ENCODE measurements at regions not wholly inside any gene's neighbourhood (a gene's known extent, or its start where the extent isn't known, plus 50 kb on each side); places are given as distances from the start of the nearest gene placed in this dataset.
"Not testable (repeated sequence)": the region's sequence is repeated elsewhere in the genome, so short reads cannot be mapped to it uniquely, and the experiment has no call there.

DNA sequence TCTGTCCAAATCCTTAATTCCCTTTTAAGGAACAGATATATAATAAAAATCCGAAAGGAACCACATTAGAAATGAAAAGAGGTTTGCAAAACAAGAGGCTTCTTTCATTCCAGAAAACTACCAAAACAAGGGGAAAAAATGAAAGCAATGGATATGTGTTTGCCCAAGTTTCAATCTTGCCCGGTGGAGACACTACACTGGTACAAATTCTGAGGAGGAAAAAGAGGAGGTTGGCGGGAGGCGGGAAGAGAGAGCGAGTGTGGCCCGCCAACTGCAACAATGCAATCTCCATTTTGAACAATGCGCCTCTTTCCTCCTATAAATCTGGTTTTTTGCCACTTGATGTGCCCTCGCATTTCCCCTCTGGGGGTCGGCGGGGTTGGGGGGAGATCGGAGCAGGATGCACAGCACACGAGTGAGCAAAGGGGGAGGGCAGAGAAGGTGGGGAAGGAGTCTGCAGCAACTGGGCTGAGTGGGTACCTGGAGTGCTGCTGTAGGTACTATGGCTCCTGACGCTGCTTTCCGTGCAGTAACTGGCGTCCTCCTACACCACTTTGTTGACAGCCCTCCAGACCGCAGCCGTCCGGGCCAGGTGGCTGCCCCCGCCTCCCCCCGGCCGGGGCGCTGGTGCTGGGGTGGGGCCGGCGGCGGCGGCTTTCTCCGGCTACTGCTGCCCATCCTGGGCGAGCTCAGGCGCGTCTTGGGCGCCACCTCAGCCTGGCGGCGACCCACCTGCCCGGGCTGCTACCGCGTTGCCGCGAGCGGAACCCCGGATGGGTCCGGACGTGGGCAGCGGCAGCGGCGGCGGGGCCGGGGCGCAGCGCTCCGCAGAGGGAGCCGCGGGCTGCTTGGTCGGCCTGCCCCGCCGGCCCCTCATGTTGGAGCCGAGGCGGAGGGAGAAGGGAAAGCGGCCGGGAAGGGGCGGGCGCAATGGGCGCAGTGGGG, 93.8 kb upstream of the PLEKHM1 start:
- Histone ChIP-seq H3K4me3 (replicated peaks; ENCODE audit: low read depth, low read length) (peak overlapping the region; percentile 99), H3K27me3 (replicated peaks; ENCODE audit: control insufficient read depth, insufficient read depth, low read length) (no peaks in the 10 kb centered on the region), H3K36me3 (ENCODE audit: control insufficient read depth, insufficient read depth, low read length) (peaks cover 2% of the 10 kb centered on the region; the same call in 1 of the 2 replicates)
- DNase-seq (ENCODE audit: extremely low read depth, insufficient read length): peak; percentile 89
- TF ChIP-seq, protein P1, sequence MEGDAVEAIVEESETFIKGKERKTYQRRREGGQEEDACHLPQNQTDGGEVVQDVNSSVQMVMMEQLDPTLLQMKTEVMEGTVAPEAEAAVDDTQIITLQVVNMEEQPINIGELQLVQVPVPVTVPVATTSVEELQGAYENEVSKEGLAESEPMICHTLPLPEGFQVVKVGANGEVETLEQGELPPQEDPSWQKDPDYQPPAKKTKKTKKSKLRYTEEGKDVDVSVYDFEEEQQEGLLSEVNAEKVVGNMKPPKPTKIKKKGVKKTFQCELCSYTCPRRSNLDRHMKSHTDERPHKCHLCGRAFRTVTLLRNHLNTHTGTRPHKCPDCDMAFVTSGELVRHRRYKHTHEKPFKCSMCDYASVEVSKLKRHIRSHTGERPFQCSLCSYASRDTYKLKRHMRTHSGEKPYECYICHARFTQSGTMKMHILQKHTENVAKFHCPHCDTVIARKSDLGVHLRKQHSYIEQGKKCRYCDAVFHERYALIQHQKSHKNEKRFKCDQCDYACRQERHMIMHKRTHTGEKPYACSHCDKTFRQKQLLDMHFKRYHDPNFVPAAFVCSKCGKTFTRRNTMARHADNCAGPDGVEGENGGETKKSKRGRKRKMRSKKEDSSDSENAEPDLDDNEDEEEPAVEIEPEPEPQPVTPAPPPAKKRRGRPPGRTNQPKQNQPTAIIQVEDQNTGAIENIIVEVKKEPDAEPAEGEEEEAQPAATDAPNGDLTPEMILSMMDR (IDR thresholded peaks at IDR 0.05; ENCODE audit: insufficient read depth, low read length, poor library complexity, severe bottlenecking): no peak

DNA sequence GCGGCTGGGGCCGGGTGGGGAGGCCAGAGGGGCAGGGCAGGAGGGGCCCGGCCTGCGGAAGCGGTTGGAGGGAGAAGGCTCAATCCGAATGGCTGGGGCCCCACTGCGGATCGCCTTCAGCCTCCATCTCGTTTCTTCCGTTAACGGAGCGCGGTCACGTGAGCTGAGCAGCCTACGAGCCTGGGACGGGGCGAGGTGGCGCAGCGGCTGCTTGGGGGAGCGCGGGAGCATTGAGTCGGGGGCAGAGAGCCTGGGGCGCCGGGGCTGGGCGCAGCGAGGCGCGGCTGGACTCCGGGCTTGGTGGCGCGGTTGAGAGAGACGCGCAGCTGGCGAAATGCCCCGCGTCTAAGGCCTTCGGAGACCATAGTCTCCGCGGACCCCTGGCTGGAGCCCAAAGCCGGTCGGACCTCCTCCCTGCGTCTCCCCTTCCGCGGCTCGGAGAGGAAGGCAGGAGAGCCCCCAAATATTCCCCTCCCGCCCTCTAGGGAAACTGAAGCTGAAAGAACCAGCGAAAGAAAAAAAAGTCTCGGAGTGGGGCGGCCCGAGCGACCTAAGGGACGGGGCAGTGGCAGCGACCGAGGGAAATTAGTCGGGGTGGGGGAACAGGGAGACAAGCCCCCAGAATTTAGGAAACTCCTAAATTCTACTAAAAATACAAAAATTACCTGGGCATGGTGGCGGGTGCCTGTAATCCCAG, 94.7 kb upstream of the PLEKHM1 start:
- H3K36me3 ChIP-seq (ENCODE audit: control insufficient read depth, insufficient read depth, low read length); H3K27me3 ChIP-seq (replicated peaks; ENCODE audit: control insufficient read depth, insufficient read depth, low read length): not testable (repeated sequence)
- TF ChIP-seq, protein P1 (IDR thresholded peaks at IDR 0.05; ENCODE audit: insufficient read depth, low read length, poor library complexity, severe bottlenecking): peak; percentile 34
- DNase-seq (ENCODE audit: extremely low read depth, insufficient read length): peak; percentile 90
- peak overlapping the region; percentile 99 for H3K4me3 ChIP-seq (replicated peaks; ENCODE audit: low read depth, low read length)

DNA sequence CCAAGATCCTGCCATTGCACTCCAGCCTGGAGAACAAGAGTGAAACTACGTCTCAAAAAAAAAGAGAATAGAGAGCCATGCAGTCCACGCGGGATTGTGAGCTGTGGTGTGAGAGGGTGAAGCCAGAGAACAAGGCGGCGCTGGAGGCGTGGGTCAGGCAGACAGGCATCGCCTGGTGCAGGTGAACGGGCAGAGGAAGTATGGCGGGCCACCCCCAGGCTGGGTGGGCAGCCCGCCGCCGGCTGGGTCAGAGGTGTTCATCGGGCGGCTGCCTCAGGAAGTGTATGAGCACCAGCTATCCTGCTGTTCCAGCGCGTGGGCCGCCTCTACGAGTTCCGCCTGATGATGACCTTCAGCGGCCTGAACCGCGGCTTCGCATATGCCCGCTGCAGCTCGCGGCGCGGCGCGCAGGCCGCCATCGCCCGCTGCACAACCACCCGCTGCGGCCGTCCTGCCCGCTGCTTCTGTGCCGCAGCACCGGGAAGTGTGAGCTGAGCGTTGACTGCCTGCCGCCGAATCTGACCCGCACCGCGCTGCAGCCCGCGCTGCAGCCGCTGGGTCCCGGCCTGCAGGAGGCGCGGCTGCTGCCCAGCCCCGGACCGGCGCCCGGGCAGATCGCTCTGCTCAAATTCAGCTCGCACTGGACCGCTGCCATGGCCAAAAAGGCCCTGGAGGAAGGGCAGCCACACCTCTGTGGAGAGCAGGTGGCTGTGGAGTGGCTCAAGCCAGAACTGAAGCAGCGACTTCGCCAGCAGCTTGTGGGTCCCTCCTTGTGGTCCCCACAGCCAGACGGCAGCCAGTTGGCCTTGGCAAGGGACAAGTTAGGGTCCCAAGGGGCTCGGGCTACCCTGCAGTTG, 95.5 kb upstream of the PLEKHM1 start:
- not testable (repeated sequence) for H3K36me3 ChIP-seq (ENCODE audit: control insufficient read depth, insufficient read depth, low read length); H3K27me3 ChIP-seq (replicated peaks; ENCODE audit: control insufficient read depth, insufficient read depth, low read length)
- H3K4me3 ChIP-seq (replicated peaks; ENCODE audit: low read depth, low read length): peak overlapping the region; percentile 99
- DNase-seq (ENCODE audit: extremely low read depth, insufficient read length): peak; percentile 62

DNA sequence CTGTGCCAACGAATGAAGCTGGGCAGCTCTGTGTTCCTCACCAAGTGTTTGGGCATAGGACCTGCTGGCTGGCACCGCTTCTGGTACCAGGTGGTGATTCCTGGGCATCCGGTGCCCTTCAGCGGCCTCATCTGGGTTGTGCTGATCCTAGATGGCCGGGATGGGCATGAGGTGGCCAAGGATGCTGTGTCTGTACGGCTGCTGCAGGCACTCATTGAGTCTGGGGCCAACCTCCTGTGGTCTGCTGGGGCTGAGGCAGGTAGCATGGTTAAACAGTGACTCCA, 96.1 kb upstream of the PLEKHM1 start:
- not testable (repeated sequence) for H3K36me3 ChIP-seq (ENCODE audit: control insufficient read depth, insufficient read depth, low read length); H3K27me3 ChIP-seq (replicated peaks; ENCODE audit: control insufficient read depth, insufficient read depth, low read length); DNase-seq (ENCODE audit: extremely low read depth, insufficient read length)
- H3K4me3 ChIP-seq (replicated peaks; ENCODE audit: low read depth, low read length): peak overlapping the region; percentile 47

DNA sequence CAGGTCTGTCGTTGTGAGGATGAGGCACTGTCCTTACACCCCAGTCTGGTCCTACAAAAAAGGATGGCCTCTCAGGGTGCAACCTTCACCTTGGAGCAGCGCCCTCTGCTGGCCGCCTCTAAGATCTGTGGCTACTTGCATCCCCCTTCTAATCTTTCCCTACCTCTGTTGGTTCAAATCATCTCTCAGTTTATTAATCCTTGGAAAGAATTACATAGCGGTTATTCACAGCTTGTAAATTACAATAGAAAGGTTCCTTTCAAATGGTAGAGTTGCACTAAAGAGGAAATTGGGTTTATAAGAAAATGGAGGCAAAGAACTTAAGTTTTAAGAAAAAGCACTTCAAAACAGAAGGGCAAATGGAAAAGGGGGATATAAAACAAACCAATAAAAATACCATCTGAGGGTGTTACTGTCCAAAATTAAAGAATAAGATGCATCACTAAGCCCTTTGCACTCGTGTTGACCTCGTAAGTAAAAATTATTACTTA, 102.0 kb upstream of the PLEKHM1 start:
- DNase-seq (ENCODE audit: extremely low read depth, insufficient read length); H3K4me3 ChIP-seq (replicated peaks; ENCODE audit: low read depth, low read length); H3K27me3 ChIP-seq (replicated peaks; ENCODE audit: control insufficient read depth, insufficient read depth, low read length); H3K36me3 ChIP-seq (ENCODE audit: control insufficient read depth, insufficient read depth, low read length): not testable (repeated sequence)
- TF ChIP-seq, protein P1 (IDR thresholded peaks at IDR 0.05; ENCODE audit: insufficient read depth, low read length, poor library complexity, severe bottlenecking): peak; percentile 74

DNA sequence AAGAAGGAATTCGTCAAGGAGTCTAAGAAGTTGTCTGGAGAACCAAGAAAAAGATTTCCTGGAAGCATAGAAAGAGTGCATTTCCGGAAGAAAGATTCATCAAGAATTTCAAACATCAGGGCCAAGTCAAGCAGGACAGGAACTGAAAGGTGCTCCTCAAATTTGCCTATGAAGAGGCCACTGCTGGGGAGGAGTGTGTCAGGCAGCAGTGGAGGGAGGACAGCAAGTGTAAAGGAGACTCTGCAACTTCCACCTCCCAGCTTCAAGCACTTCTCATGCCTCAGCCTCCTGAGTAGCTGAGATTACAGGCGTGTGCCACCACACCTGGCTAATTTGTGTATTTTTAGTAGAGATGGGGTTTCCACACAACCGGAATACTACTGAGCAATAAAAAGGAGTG, 105.8 kb upstream of the PLEKHM1 start:
- not testable (repeated sequence) for H3K27me3 ChIP-seq (replicated peaks; ENCODE audit: control insufficient read depth, insufficient read depth, low read length); H3K4me3 ChIP-seq (replicated peaks; ENCODE audit: low read depth, low read length); H3K36me3 ChIP-seq (ENCODE audit: control insufficient read depth, insufficient read depth, low read length); DNase-seq (ENCODE audit: extremely low read depth, insufficient read length)

DNA sequence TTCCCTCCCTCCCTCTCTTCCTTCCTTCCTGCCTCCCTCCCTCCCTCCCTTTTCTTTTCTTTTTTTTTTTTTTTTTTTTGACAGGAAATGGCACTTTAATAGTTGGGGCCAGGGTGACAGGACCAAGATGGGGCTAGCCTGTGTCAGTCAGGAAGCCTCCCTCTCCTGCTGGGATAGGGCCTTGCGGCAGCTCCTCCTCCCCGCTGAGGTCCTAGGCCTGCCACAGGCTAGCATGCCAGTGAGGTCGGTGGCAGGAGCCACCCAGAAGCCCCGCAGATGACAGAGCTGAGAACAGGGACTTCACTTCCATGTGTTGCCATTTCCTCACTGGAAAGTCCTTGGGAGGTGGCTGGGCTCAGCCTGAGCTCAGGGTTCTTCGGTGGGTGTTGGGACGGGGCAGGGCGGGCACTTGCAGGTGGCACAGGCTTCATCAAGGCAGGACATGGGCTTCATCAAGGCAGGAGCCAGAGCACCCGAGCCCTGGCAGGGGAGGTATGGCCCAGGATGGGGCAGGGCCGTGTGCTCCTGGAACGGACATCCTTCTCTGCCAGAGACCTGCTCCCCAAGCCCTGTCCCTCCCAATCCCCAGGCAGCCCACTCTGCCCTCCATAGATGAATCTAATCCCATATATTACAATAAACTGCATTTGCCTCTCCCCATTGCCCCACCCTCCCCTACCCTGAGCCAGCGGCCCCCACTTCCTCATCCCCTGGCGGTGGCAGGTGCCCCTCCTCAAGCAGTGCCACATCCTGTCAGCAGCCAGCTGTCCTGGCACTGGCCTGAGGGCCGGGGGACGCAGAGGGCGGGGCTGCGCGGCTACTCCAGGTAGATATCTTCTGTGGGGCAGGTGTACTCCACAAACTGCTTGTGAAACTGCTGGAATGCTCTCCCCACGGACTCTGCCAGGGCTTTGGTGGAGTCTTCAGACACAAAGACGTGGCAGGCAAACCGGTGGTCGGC, 109.8 kb upstream of the PLEKHM1 start:
- H3K4me3 ChIP-seq (replicated peaks; ENCODE audit: low read depth, low read length); H3K36me3 ChIP-seq (ENCODE audit: control insufficient read depth, insufficient read depth, low read length); H3K27me3 ChIP-seq (replicated peaks; ENCODE audit: control insufficient read depth, insufficient read depth, low read length); DNase-seq (ENCODE audit: extremely low read depth, insufficient read length): not testable (repeated sequence)

DNA sequence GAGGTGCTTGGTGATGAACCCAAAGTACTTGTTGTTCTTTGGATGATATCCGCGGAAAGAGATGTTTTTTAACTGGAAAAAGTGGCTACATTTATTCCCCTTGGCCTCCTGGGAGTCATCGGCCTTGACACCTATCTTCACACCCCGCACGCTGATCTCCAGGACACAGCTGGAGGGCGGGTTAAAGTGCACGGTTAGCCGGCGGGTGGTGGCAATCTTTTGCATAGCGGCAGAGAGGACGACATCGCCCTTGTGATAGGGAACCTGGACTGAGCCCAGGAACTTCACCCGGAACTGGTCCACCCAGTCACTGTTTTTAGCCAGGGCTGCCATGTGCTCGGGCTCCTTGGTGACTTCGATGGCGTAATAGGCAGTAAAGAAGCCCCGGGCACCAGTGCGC, 110.5 kb upstream of the PLEKHM1 start:
- not testable (repeated sequence) for DNase-seq (ENCODE audit: extremely low read depth, insufficient read length); H3K4me3 ChIP-seq (replicated peaks; ENCODE audit: low read depth, low read length); H3K36me3 ChIP-seq (ENCODE audit: control insufficient read depth, insufficient read depth, low read length); H3K27me3 ChIP-seq (replicated peaks; ENCODE audit: control insufficient read depth, insufficient read depth, low read length)

DNA sequence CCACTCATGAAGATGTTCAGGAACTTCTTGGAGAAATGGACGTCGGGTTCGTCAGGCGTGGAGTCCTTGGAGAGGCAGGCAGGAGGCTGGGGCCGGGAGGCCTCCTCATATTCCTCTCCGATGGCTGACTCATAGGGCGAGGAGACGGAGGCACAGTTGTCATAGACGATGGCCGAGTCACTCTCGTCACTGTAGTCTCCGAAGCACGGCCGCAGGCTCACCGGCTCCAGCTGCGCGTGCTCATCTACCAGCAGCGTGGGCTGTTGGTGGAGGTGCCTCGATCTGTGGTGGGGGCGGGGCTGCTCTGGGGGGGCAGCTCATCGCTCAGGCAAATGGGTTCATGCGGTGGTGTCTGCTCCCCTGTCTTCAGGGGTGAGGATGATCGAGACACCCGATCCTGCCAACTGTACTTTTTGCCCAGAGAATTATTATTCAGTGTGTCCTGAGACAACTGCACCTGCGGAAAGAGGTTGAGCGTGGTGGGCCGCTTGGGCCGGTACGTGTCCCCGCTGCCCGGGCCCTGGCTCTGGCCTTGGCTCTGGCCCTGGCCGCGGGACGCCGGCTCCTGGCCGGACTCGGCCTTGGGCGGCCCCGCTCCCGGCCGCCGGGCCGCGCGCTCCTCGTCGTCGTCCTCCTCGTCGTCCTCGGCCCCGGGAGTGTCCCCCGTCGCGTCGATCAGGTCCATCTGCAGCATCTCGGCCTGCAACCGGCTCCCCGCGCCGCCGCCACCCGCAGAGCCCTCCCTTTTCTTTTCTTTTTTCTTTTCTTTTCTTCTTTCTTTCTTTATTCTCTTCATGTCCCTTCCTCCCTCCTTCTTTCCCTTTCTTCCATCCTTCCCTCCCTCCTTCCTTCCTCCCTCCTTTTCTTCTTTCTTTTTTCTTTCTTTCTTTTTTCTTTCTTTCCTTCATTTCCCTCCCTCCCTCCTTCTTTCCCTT, 111.4 kb upstream of the PLEKHM1 start:
- H3K36me3 ChIP-seq (ENCODE audit: control insufficient read depth, insufficient read depth, low read length); H3K4me3 ChIP-seq (replicated peaks; ENCODE audit: low read depth, low read length); DNase-seq (ENCODE audit: extremely low read depth, insufficient read length); H3K27me3 ChIP-seq (replicated peaks; ENCODE audit: control insufficient read depth, insufficient read depth, low read length): not testable (repeated sequence)

Measured in GM06990 (cell line).